A549 (cell line): ENCODE measurements at regions not wholly inside any gene's neighbourhood (a gene's known extent, or its start where the extent isn't known, plus 50 kb on each side); places are given as distances from the start of the nearest gene placed in this dataset.

Experiments used
- CBX8 ChIP-seq: fragments of 200-600 bp; sonication (generic); IDR thresholded peaks from 2 replicates; pipeline ENCODE4 v1.6.1; 2016
- CTCF ChIP-seq: fragments of >200 bp; sonication (Bioruptor Twin); formaldehyde crosslinking; IDR thresholded peaks from 3 replicates; pipeline ENCODE4 v1.5.1; 2016
- HOXA7 ChIP-seq: fragments of 250-450 bp; sonication (Bioruptor Pico); IDR thresholded peaks from 2 replicates; pipeline ENCODE4 v1.5.0; 2020; ENCODE audit warnings: mild to moderate bottlenecking, moderate library complexity
- JUN ChIP-seq, 2 experiments: fragments of >200 bp; sonication (Bioruptor Twin); formaldehyde crosslinking; IDR thresholded peaks; 2 replicates in 1 of 2; 3 replicates in 1 of 2; pipeline ENCODE4 v1.6.1; 2016 to 2017
- NFE2L2 ChIP-seq: fragments of 150-350 bp; conservative IDR thresholded peaks from 2 replicates; pipeline ENCODE4 v1.6.1; 2014; ENCODE audit warnings: low read length
- POLR2A ChIP-seq: IDR thresholded peaks from 2 replicates; pipeline ENCODE4 v1.6.1; 2012; ENCODE audit warnings: mild to moderate bottlenecking, low read length
- POLR2AphosphoS2 ChIP-seq: conservative IDR thresholded peaks from 2 replicates; pipeline ENCODE4 v1.6.1; 2012; ENCODE audit warnings: low read length, improper control_type of control experiment, inconsistent platforms
- RAD21 ChIP-seq, 2 experiments: fragments of >200 bp in 1 of 2; sonication (Bioruptor Twin) in 1 of 2; formaldehyde crosslinking in 1 of 2; IDR thresholded peaks in 1 of 2; conservative IDR thresholded peaks in 1 of 2; 2 replicates in 1 of 2; 3 replicates in 1 of 2; pipeline ENCODE4 v1.6.1; 2012 to 2018; ENCODE audit warnings: inconsistent platforms in 1 of 2
- REST ChIP-seq: fragments of 200-600 bp; sonication (generic); IDR thresholded peaks from 2 replicates; pipeline ENCODE4 v1.6.1; 2016; ENCODE audit warnings: antibody characterized with exemption, mild to moderate bottlenecking, moderate library complexity
- ZFP36 ChIP-seq: fragments of 450-650 bp; IDR thresholded peaks from 2 replicates; pipeline ENCODE4 v1.6.1; 2014; ENCODE audit warnings: borderline replicate concordance; ENCODE audit not compliant: partially characterized antibody
- TF ChIP-seq, protein P1 (sequence below): fragments of >200 bp; sonication (Bioruptor Twin); formaldehyde crosslinking; IDR thresholded peaks from 3 replicates; pipeline ENCODE4 v1.6.1; 2016

DNA sequence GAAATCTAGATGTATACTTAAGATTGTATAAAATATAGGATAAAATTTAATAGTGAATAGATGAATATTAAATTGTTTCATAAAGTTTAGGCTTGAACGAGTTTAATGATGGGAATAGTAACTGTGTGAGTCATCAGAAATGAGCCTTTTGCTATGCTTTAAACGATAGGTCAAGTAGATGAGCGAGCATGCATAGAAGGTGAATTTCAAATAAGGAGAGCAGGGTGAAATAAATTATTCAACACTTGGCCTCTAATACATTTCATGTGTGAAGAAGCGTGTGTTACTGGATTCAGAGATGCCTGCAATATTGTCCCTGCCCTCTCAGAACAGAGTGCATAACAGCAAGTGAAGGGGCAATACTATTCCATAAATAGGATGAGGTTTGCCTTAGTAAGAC lies 74.4 kb upstream of the EYA4 start:
- TF ChIP-seq CBX8, result no peak
- no peak for TF ChIP-seq CTCF
- TF ChIP-seq REST, result no peak
- TF ChIP-seq RAD21 (conservative IDR thresholded peaks at IDR 0.05 in 1 of 2, IDR thresholded peaks at IDR 0.05 in 1 of 2), result no peak
- TF ChIP-seq POLR2A, result no peak
- TF ChIP-seq POLR2AphosphoS2, result no peak
- no peak for TF ChIP-seq NFE2L2
- no peak for TF ChIP-seq ZFP36
- TF ChIP-seq JUN (IDR thresholded peaks at IDR 0.05), result no peak
- no peak for TF ChIP-seq HOXA7
- TF ChIP-seq, protein P1, sequence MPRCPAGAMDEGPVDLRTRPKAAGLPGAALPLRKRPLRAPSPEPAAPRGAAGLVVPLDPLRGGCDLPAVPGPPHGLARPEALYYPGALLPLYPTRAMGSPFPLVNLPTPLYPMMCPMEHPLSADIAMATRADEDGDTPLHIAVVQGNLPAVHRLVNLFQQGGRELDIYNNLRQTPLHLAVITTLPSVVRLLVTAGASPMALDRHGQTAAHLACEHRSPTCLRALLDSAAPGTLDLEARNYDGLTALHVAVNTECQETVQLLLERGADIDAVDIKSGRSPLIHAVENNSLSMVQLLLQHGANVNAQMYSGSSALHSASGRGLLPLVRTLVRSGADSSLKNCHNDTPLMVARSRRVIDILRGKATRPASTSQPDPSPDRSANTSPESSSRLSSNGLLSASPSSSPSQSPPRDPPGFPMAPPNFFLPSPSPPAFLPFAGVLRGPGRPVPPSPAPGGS, result no peak
